LNCAP (cell line): ENCODE measurements at regions not wholly inside any gene's neighbourhood (a gene's known extent, or its start where the extent isn't known, plus 50 kb on each side); places are given as distances from the start of the nearest gene placed in this dataset.

Experiments used
- TF ChIP-seq, protein P1 (sequence below): fragments of 450-650 bp; IDR thresholded peaks from 2 replicates; pipeline ENCODE4 v1.5.1; 2017; ENCODE audit warnings: mild to moderate bottlenecking

- TF ChIP-seq, protein P1, sequence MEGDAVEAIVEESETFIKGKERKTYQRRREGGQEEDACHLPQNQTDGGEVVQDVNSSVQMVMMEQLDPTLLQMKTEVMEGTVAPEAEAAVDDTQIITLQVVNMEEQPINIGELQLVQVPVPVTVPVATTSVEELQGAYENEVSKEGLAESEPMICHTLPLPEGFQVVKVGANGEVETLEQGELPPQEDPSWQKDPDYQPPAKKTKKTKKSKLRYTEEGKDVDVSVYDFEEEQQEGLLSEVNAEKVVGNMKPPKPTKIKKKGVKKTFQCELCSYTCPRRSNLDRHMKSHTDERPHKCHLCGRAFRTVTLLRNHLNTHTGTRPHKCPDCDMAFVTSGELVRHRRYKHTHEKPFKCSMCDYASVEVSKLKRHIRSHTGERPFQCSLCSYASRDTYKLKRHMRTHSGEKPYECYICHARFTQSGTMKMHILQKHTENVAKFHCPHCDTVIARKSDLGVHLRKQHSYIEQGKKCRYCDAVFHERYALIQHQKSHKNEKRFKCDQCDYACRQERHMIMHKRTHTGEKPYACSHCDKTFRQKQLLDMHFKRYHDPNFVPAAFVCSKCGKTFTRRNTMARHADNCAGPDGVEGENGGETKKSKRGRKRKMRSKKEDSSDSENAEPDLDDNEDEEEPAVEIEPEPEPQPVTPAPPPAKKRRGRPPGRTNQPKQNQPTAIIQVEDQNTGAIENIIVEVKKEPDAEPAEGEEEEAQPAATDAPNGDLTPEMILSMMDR, result no peak
Measured at GRCh38 chr12:25687226-25687625, 134.1 kb upstream of the LMNTD1 start.

- TF ChIP-seq, protein P1, result no peak
Measured at GRCh38 chr12:25689996-25690501, 137.0 kb upstream of the LMNTD1 start.

DNA sequence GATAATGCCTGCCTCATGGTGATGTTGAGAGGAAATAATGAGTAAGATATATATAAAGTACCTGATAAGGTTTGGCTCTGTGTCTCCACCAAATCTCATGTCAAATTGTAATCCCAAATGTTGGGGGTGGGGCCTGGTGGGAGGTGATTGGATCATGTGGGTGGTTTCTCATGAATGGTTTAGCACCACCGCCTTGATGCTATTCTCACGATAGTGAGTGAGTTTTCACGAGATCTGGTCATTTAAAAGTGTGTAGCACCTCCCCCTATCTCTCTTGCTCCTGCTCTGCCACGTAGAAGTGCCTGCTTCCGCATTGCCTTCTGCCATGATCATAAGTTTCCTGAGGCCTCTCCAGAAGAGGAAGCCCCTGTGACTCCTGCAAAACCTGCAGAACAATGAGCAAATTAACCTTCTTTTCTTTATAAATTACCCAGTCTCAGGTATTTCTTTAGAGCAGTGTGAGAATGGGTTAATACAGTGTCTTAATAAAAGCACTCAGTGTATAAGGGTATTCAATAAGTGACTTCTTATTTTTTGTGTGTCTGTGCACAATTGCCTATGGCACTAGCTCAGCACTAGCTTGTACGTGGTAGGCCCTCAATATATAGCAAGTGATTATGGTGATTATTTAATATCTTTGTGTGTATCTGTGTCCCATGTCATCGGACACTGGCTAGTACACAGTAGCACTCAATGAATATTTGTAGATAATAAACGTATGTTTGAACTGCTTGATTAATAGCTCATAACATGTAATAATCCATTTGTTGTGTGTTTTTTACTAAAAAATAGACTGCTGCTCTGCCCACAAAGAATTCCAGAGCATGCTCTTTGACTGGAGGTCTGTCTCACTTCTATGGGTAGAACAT is 138.1 kb upstream of the LMNTD1 start:
- TF ChIP-seq, protein P1, result no peak

DNA sequence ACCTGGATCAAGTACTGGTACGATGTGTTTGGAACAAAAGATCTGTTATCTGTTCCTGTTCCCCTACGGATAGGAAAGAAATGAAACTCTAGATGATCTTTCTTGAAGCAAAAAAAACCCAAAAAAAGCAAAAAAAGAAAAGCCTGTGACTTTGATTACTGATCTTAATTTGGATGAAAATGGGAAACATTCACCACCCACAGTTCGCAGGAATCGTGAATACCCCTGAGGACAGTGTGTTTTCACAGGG is 138.7 kb upstream of the LMNTD1 start:
- TF ChIP-seq, protein P1, result no peak

GRCh38 chr12:25692115-25693035 is 139.3 kb upstream of the LMNTD1 start:
- TF ChIP-seq, protein P1, result no peak

GRCh38 chr12:25694072-25694471 is 141.0 kb upstream of the LMNTD1 start:
- TF ChIP-seq, protein P1, result no peak

- TF ChIP-seq, protein P1, result no peak
Measured at GRCh38 chr12:25695574-25695973, 142.5 kb upstream of the LMNTD1 start.
